IMR-90 (cell line): ENCODE measurements at regions not wholly inside any gene's neighbourhood (a gene's known extent, or its start where the extent isn't known, plus 50 kb on each side); places are given as distances from the start of the nearest gene placed in this dataset.

Experiments
- BHLHE40 ChIP-seq: fragments of 150-350 bp; IDR thresholded peaks from 2 replicates; pipeline ENCODE4 v1.6.1; 2016; ENCODE audit warnings: mild to moderate bottlenecking, low read depth, low read length
- CEBPB ChIP-seq: IDR thresholded peaks from 2 replicates; pipeline ENCODE4 v1.6.1; 2012; ENCODE audit warnings: low read depth, low read length, improper control_type of control experiment
- CTCF ChIP-seq: conservative IDR thresholded peaks from 2 replicates; pipeline ENCODE4 v1.5.1; 2012; ENCODE audit warnings: mild to moderate bottlenecking, low read depth, low read length, improper control_type of control experiment
- MAFK ChIP-seq: IDR thresholded peaks from 2 replicates; pipeline ENCODE4 v1.6.1; 2012; ENCODE audit warnings: low read depth, low read length, improper control_type of control experiment
- MAZ ChIP-seq: IDR thresholded peaks from 2 replicates; pipeline ENCODE4 v1.6.1; 2012; ENCODE audit warnings: low read depth, mild to moderate bottlenecking, low read length, improper control_type of control experiment, moderate library complexity, borderline replicate concordance
- NFE2L2 ChIP-seq: fragments of 150-350 bp; IDR thresholded peaks from 2 replicates; pipeline ENCODE4 v1.6.1; 2016; ENCODE audit warnings: low read depth, mild to moderate bottlenecking, low read length
- POLR2A ChIP-seq: IDR thresholded peaks from 2 replicates; pipeline ENCODE4 v1.6.1; 2012; ENCODE audit warnings: mild to moderate bottlenecking, low read depth, low read length
- SMC3 ChIP-seq: fragments of 150-350 bp; IDR thresholded peaks from 2 replicates; pipeline ENCODE4 v1.6.1; 2016; ENCODE audit warnings: low read depth, mild to moderate bottlenecking, antibody characterized with exemption, low read length, moderate library complexity
- USF2 ChIP-seq: fragments of 150-350 bp; IDR thresholded peaks from 2 replicates; pipeline ENCODE4 v1.6.1; 2017; ENCODE audit warnings: mild to moderate bottlenecking, antibody characterized with exemption, low read length, low read depth

- TF ChIP-seq CTCF (no peak), NFE2L2 (no peak), POLR2A (no peak), MAZ (no peak), SMC3 (no peak), CEBPB (no peak), BHLHE40 (no peak), MAFK (no peak), USF2 (no peak)
Measured at GRCh38 chr10:4651404-4652037, 174.5 kb upstream of the AKR1E2 start.
